ENCODE measurements at regions not wholly inside any gene's neighbourhood (a gene's known extent, or its start where the extent isn't known, plus 50 kb on each side); places are given as distances from the start of the nearest gene placed in this dataset.
"Not testable (repeated sequence)": the region's sequence is repeated elsewhere in the genome, so short reads cannot be mapped to it uniquely, and the experiment has no call there.

- H3K4me1 ChIP-seq, result peaks cover 15% of the 10 kb centered on the region
- H4K20me1 ChIP-seq, result no peaks in the 10 kb centered on the region
- no peak overlapping the region for H3K4me3 ChIP-seq
- TF ChIP-seq Cebpa-rat (IDR thresholded peaks at IDR 0.05), result no peak
- no peaks in the 10 kb centered on the region for H3K9me3 ChIP-seq
- H3K36me3 ChIP-seq, result no peaks in the 10 kb centered on the region
- H3K27me3 ChIP-seq, result no peaks in the 10 kb centered on the region
- no peak overlapping the region for H3K27ac ChIP-seq
- H3K9ac ChIP-seq, result no peak overlapping the region
- no peak overlapping the region for H3K4me2 ChIP-seq
These were observed 334.4 kb downstream of the ADGRD1 start for GRCh38 chr12:131287938-131288764.

GRCh38 chr12:131288765-131289695 lies 335.3 kb downstream of the ADGRD1 start:
- H3K9ac ChIP-seq, result not testable (repeated sequence)

GRCh38 chr12:131289807-131290206 lies 336.1 kb downstream of the ADGRD1 start:
- not testable (repeated sequence) for H3K4me2 ChIP-seq, H3K27me3 ChIP-seq, H3K9me3 ChIP-seq

More at GRCh38 chr12:131288765-131289695, 335.3 kb downstream of the ADGRD1 start:
- H3K4me1 ChIP-seq, result peaks cover 20% of the 10 kb centered on the region
- not testable (repeated sequence) for H3K9me3 ChIP-seq, H3K4me2 ChIP-seq, H3K27me3 ChIP-seq, H3K4me3 ChIP-seq, H3K36me3 ChIP-seq, H4K20me1 ChIP-seq, H3K27ac ChIP-seq

GRCh38 chr12:131290255-131290959 lies 336.7 kb downstream of the ADGRD1 start:
- Histone ChIP-seq H3K4me2 (no peak overlapping the region), H3K36me3 (no peaks in the 10 kb centered on the region), H3K9me3 (no peaks in the 10 kb centered on the region), H3K27me3 (no peaks in the 10 kb centered on the region), H3K27ac (no peak overlapping the region), H3K4me3 (no peak overlapping the region), H3K4me1 (peaks cover 8% of the 10 kb centered on the region), H3K9ac (no peak overlapping the region), H4K20me1 (no peaks in the 10 kb centered on the region)
- no peak for TF ChIP-seq Cebpa-rat (IDR thresholded peaks at IDR 0.05)

More at GRCh38 chr12:131289807-131290206, 336.1 kb downstream of the ADGRD1 start:
- H3K36me3 ChIP-seq, H3K4me3 ChIP-seq, H4K20me1 ChIP-seq, H3K27ac ChIP-seq, H3K9ac ChIP-seq: not testable (repeated sequence)
- H3K4me1 ChIP-seq, result peaks cover 13% of the 10 kb centered on the region

- H3K9me3 ChIP-seq, result not testable (repeated sequence)
These were observed 339.6 kb downstream of the ADGRD1 start for GRCh38 chr12:131293071-131294015.

GRCh38 chr12:131294716-131295115 lies 341.0 kb downstream of the ADGRD1 start:
- H3K36me3 ChIP-seq, H3K4me3 ChIP-seq, H3K27ac ChIP-seq, H3K4me1 ChIP-seq, H4K20me1 ChIP-seq, H3K4me2 ChIP-seq, H3K9me3 ChIP-seq, H3K9ac ChIP-seq: not testable (repeated sequence)
- H3K27me3 ChIP-seq, result peaks cover 13% of the 10 kb centered on the region

More at GRCh38 chr12:131293071-131294015, 339.6 kb downstream of the ADGRD1 start:
- peak overlapping the region; percentile 10; the same call in 1 of the 2 replicates for H3K4me2 ChIP-seq
- not testable (repeated sequence) for H3K4me1 ChIP-seq, H4K20me1 ChIP-seq, H3K36me3 ChIP-seq, H3K9ac ChIP-seq, H3K27me3 ChIP-seq, H3K4me3 ChIP-seq, H3K27ac ChIP-seq

- H3K36me3 ChIP-seq, H3K9ac ChIP-seq, H3K27ac ChIP-seq, H3K9me3 ChIP-seq, H3K4me1 ChIP-seq, H3K4me2 ChIP-seq, H4K20me1 ChIP-seq, H3K4me3 ChIP-seq: not testable (repeated sequence)
- peaks cover 13% of the 10 kb centered on the region for H3K27me3 ChIP-seq
These were observed 341.4 kb downstream of the ADGRD1 start for GRCh38 chr12:131295117-131295516.

- H3K4me1 ChIP-seq, H3K4me3 ChIP-seq, H3K4me2 ChIP-seq, H3K27ac ChIP-seq, H3K9me3 ChIP-seq, H3K9ac ChIP-seq, H3K36me3 ChIP-seq, H4K20me1 ChIP-seq: not testable (repeated sequence)
- H3K27me3 ChIP-seq, result peaks cover 13% of the 10 kb centered on the region
These were observed 341.9 kb downstream of the ADGRD1 start for GRCh38 chr12:131295559-131295958.

GRCh38 chr12:131296136-131296535 lies 342.4 kb downstream of the ADGRD1 start:
- not testable (repeated sequence) for H3K4me2 ChIP-seq, H4K20me1 ChIP-seq, H3K27ac ChIP-seq, H3K4me1 ChIP-seq, H3K36me3 ChIP-seq, H3K9me3 ChIP-seq, H3K9ac ChIP-seq, H3K4me3 ChIP-seq
- H3K27me3 ChIP-seq, result peaks cover 13% of the 10 kb centered on the region

GRCh38 chr12:131296651-131297050 lies 342.9 kb downstream of the ADGRD1 start:
- H3K4me3 ChIP-seq, H3K36me3 ChIP-seq, H3K9me3 ChIP-seq, H3K4me1 ChIP-seq, H3K27ac ChIP-seq, H4K20me1 ChIP-seq, H3K4me2 ChIP-seq, H3K9ac ChIP-seq: not testable (repeated sequence)
- H3K27me3 ChIP-seq, result peaks cover 13% of the 10 kb centered on the region

- H4K20me1 ChIP-seq, H3K9ac ChIP-seq, H3K4me1 ChIP-seq, H3K9me3 ChIP-seq, H3K4me3 ChIP-seq, H3K36me3 ChIP-seq, H3K27ac ChIP-seq, H3K4me2 ChIP-seq: not testable (repeated sequence)
- peaks cover 13% of the 10 kb centered on the region for H3K27me3 ChIP-seq
These were observed 345.0 kb downstream of the ADGRD1 start for GRCh38 chr12:131298526-131299369.

GRCh38 chr12:131299370-131299701 lies 345.6 kb downstream of the ADGRD1 start:
- not testable (repeated sequence) for H4K20me1 ChIP-seq, H3K4me1 ChIP-seq, H3K9ac ChIP-seq, H3K4me3 ChIP-seq, H3K27ac ChIP-seq, H3K9me3 ChIP-seq, H3K4me2 ChIP-seq, H3K36me3 ChIP-seq
- H3K27me3 ChIP-seq, result peaks cover 13% of the 10 kb centered on the region

Measured in BLaER1 (cell line).